Smooth muscle cell (in vitro differentiated cells): ENCODE measurements at regions not wholly inside any gene's neighbourhood (a gene's known extent, or its start where the extent isn't known, plus 50 kb on each side); places are given as distances from the start of the nearest gene placed in this dataset.

ENCODE experiments used
- DNase-seq: peaks from one replicate; lab custom pipeline; 2025; ENCODE audit not compliant: unreplicated experiment; lab: John Stamatoyannopoulos, UW
- H2AFZ ChIP-seq: fragments of 200-600 bp; sonication (generic); 2 replicates; pipeline ENCODE4 v1.6.0; 2016; ENCODE audit warnings: antibody characterized with exemption, low read depth, mild to moderate bottlenecking
- H3F3A ChIP-seq: fragments of 200-600 bp; sonication (generic); 2 replicates; pipeline ENCODE4 v1.6.0; 2017; ENCODE audit warnings: antibody characterized with exemption, low read depth
- H3K27ac ChIP-seq: fragments of 200-600 bp; sonication (generic); 2 replicates; pipeline ENCODE4 v1.5.1; 2016; ENCODE audit warnings: low read depth, mild to moderate bottlenecking
- H3K27me3 ChIP-seq: fragments of 200-600 bp; sonication (generic); 2 replicates; pipeline ENCODE4 v1.6.1; 2016; ENCODE audit warnings: low read depth, mild to moderate bottlenecking
- H3K36me3 ChIP-seq: fragments of 200-600 bp; sonication (generic); 2 replicates; pipeline ENCODE4 v1.5.1; 2016; ENCODE audit warnings: low read depth
- H3K4me1 ChIP-seq: fragments of 200-600 bp; sonication (generic); 2 replicates; pipeline ENCODE4 v1.5.1; 2016; ENCODE audit warnings: low read depth
- H3K4me2 ChIP-seq: fragments of 200-600 bp; sonication (generic); 2 replicates; pipeline ENCODE4 v1.6.0; 2016; ENCODE audit warnings: mild to moderate bottlenecking
- H3K4me3 ChIP-seq: fragments of 200-600 bp; sonication (generic); 2 replicates; pipeline ENCODE4 v1.5.1; 2016; ENCODE audit warnings: mild to moderate bottlenecking
- H3K79me2 ChIP-seq: fragments of 200-600 bp; sonication (generic); 2 replicates; pipeline ENCODE4 v1.6.0; 2016; ENCODE audit warnings: low read depth, mild to moderate bottlenecking
- H3K9ac ChIP-seq: fragments of 200-600 bp; sonication (generic); 2 replicates; pipeline ENCODE4 v1.6.0; 2016; ENCODE audit warnings: low read depth
- H3K9me3 ChIP-seq: fragments of 200-600 bp; sonication (generic); replicated peaks from 2 replicates; pipeline ENCODE4 v1.5.1; 2016; ENCODE audit warnings: low read depth
- H4K20me1 ChIP-seq: fragments of 200-600 bp; sonication (generic); 2 replicates; pipeline ENCODE4 v1.6.0; 2016; ENCODE audit warnings: low read depth
- CTCF ChIP-seq: fragments of 200-600 bp; sonication (generic); IDR thresholded peaks from 2 replicates; pipeline ENCODE4 v1.5.1; 2017; ENCODE audit warnings: borderline replicate concordance, mild to moderate bottlenecking, antibody characterized with exemption; ENCODE audit not compliant: insufficient read depth, poor library complexity, severe bottlenecking
- WGBS: methylation state at CpG from one replicate; pipeline ENCODE4 v1.1.7; 2016; ENCODE audit warnings: low lambda C conversion rate; 5-methylcytosine and 5-hydroxymethylcytosine counted together

- Histone ChIP-seq H3K9ac (no peak overlapping the region), H3K79me2 (no peaks in the 10 kb centered on the region), H3K9me3 (no peaks in the 10 kb centered on the region), H3K4me3 (no peak overlapping the region), H4K20me1 (no peaks in the 10 kb centered on the region), H3K4me1 (peaks cover 28% of the 10 kb centered on the region), H3K4me2 (peak overlapping the region; percentile 45), H3K36me3 (no peaks in the 10 kb centered on the region), H3K27me3 (no peaks in the 10 kb centered on the region), H2AFZ (no peak overlapping the region), H3F3A (no peaks in the 10 kb centered on the region), H3K27ac (no peak overlapping the region)
- no peak for TF ChIP-seq CTCF
- 66% methylated on average over 16 of the region's 16 CpGs for WGBS
- no peak for DNase-seq
Observed at GRCh38 chr18:78240627-78241252, 738.9 kb upstream of the SALL3 start.

GRCh38 chr18:78241535-78242253, 737.9 kb upstream of the SALL3 start:
- H3K36me3 ChIP-seq = no peaks in the 10 kb centered on the region
- H2AFZ ChIP-seq = no peak overlapping the region
- no peak overlapping the region for H3K27ac ChIP-seq
- 66% methylated on average over 20 of the region's 20 CpGs for WGBS
- H3F3A ChIP-seq = no peaks in the 10 kb centered on the region
- H3K9me3 ChIP-seq = no peaks in the 10 kb centered on the region
- no peak for DNase-seq
- H3K4me3 ChIP-seq = no peak overlapping the region
- no peaks in the 10 kb centered on the region for H3K79me2 ChIP-seq
- TF ChIP-seq CTCF = no peak
- H3K4me1 ChIP-seq = peaks cover 28% of the 10 kb centered on the region
- H3K9ac ChIP-seq = no peak overlapping the region
- peak overlapping the region; percentile 45 for H3K4me2 ChIP-seq
- H3K27me3 ChIP-seq = no peaks in the 10 kb centered on the region
- no peaks in the 10 kb centered on the region for H4K20me1 ChIP-seq

- no peaks in the 10 kb centered on the region for H3K9me3 ChIP-seq
- no peaks in the 10 kb centered on the region for H3K27me3 ChIP-seq
- H3K4me3 ChIP-seq = no peak overlapping the region
- no peak for DNase-seq
- H4K20me1 ChIP-seq = no peaks in the 10 kb centered on the region
- peaks cover 28% of the 10 kb centered on the region for H3K4me1 ChIP-seq
- H3K4me2 ChIP-seq = peak overlapping the region; percentile 18
- H3K9ac ChIP-seq = no peak overlapping the region
- no peaks in the 10 kb centered on the region for H3K79me2 ChIP-seq
- no peak overlapping the region for H3K27ac ChIP-seq
- no peak overlapping the region for H2AFZ ChIP-seq
- TF ChIP-seq CTCF = no peak
- H3F3A ChIP-seq = no peaks in the 10 kb centered on the region
- 91% methylated on average over 2 of the region's 2 CpGs for WGBS
- no peaks in the 10 kb centered on the region for H3K36me3 ChIP-seq
Observed at GRCh38 chr18:78242254-78242643, 737.4 kb upstream of the SALL3 start.
